Endothelial cell of umbilical vein (primary cell): ENCODE measurements at regions not wholly inside any gene's neighbourhood (a gene's known extent, or its start where the extent isn't known, plus 50 kb on each side); places are given as distances from the start of the nearest gene placed in this dataset.

ENCODE experiments used
- BruUV-seq: library from RNA; stranded (reverse); fragments of 400-500 nt; replicated peaks from 2 replicates; lab custom pipeline; 2021; lab: Mats Ljungman, UMichigan
- CTCF ChIA-PET: fragments of 300-600, 350-600 bp; sonication (Branson Sonifier 250); formaldehyde crosslinking; loops from one replicate; lab custom pipeline; 2021; ENCODE audit warnings: antibody characterized with exemption, inconsistent platforms; lab: Charles Lee
- POLR2A ChIA-PET: fragments of 300-600, 350-600 bp; sonication (Branson Sonifier 250); formaldehyde crosslinking; loops from one replicate; lab custom pipeline; 2021; ENCODE audit warnings: antibody characterized with exemption, inconsistent platforms; lab: Charles Lee
- DNase-seq: peaks from one replicate; pipeline ENCODE4 v3.0.0-alpha.2; 2011; ENCODE audit warnings: low read depth, low spot score
- FAIRE-seq: peaks from 2 replicates; lab custom pipeline; 2011; peaks lifted over from hg19 to GRCh38; lab: Jason Lieb, UNC
- H2AFZ ChIP-seq: 2 replicates; pipeline ENCODE4 v1.6.0; 2012; ENCODE audit warnings: low read depth, low read length, control low read depth, inconsistent platforms
- H3K27ac ChIP-seq: 2 replicates; pipeline ENCODE4 v1.5.1; 2011; ENCODE audit warnings: low read depth, mild to moderate bottlenecking, control low read depth, low read length, moderate library complexity; ENCODE audit not compliant: insufficient read depth
- H3K27me3 ChIP-seq, 2 experiments: 2 replicates each; pipeline versions ENCODE4 v1.6.0 to v1.6.1; 2011; ENCODE audit warnings: low read length in 2 of 2, mixed read lengths in 1 of 2; ENCODE audit not compliant: control insufficient read depth in 2 of 2, insufficient read depth in 2 of 2
- H3K36me3 ChIP-seq, 2 experiments: 2 replicates in 1 of 2; 3 replicates in 1 of 2; pipeline ENCODE4 v1.5.1; 2011; ENCODE audit warnings: low read length in 2 of 2, mild to moderate bottlenecking in 1 of 2, moderate library complexity in 1 of 2; ENCODE audit not compliant: control insufficient read depth in 2 of 2, insufficient read depth in 2 of 2; ENCODE audit errors: extremely low read depth in 1 of 2
- H3K4me1 ChIP-seq: 3 replicates; pipeline ENCODE4 v1.5.1; 2011; ENCODE audit warnings: mild to moderate bottlenecking, low read length; ENCODE audit not compliant: control insufficient read depth, insufficient read depth; ENCODE audit errors: extremely low read depth
- H3K4me2 ChIP-seq: 2 replicates; pipeline ENCODE4 v1.6.1; 2011; ENCODE audit warnings: low read length, control low read depth, mixed read lengths; ENCODE audit not compliant: insufficient read depth
- H3K4me3 ChIP-seq, 3 experiments: fragments of 200-600 bp in 1 of 3; sonication (generic), shearing (Covaris generic) in 1 of 3; replicated peaks in 1 of 3; 2 replicates each; pipeline ENCODE4 v1.5.1; 2011 to 2016; ENCODE audit warnings: control low read depth in 3 of 3, low read length in 3 of 3, mild to moderate bottlenecking in 2 of 3, inconsistent platforms in 1 of 3, low read depth in 1 of 3, moderate library complexity in 1 of 3; ENCODE audit not compliant: insufficient read depth in 1 of 3
- H3K79me2 ChIP-seq: 2 replicates; pipeline ENCODE4 v1.6.0; 2012; ENCODE audit warnings: low read length, inconsistent platforms; ENCODE audit not compliant: control insufficient read depth, insufficient read depth
- H3K9ac ChIP-seq: replicated peaks from 2 replicates; pipeline ENCODE3; 2011; ENCODE audit warnings: low read length, control low read depth; ENCODE audit not compliant: insufficient read depth; ENCODE audit errors: extremely low read depth
- H3K9me1 ChIP-seq: replicated peaks from 3 replicates; pipeline ENCODE4 v1.6.0; 2011; ENCODE audit warnings: mild to moderate bottlenecking, low read length; ENCODE audit not compliant: control insufficient read depth, insufficient read depth; ENCODE audit errors: extremely low read depth
- H3K9me3 ChIP-seq: replicated peaks from 2 replicates; pipeline ENCODE4 v1.5.1; 2012; ENCODE audit warnings: low read length, inconsistent platforms; ENCODE audit not compliant: control insufficient read depth, insufficient read depth
- H4K20me1 ChIP-seq: replicated peaks from 2 replicates; pipeline ENCODE3; 2011; ENCODE audit warnings: mild to moderate bottlenecking, low read length; ENCODE audit not compliant: control insufficient read depth, insufficient read depth; ENCODE audit errors: extremely low read depth
- CTCF ChIP-seq, 2 donors: IDR thresholded peaks; 1 replicate in 1 of 2; 2 replicates in 1 of 2; pipeline ENCODE4 v1.5.1; 2011; ENCODE audit warnings: low read length in 2 of 2, mild to moderate bottlenecking in 2 of 2, moderate library complexity in 2 of 2, control low read depth in 1 of 2, inconsistent platforms in 1 of 2, low read depth in 1 of 2; ENCODE audit not compliant: insufficient read depth in 1 of 2; ENCODE audit errors: extremely low read depth in 1 of 2
- EZH2 ChIP-seq: IDR thresholded peaks from 2 replicates; pipeline ENCODE4 v1.6.1; 2012; ENCODE audit warnings: borderline replicate concordance, low read depth, mild to moderate bottlenecking, moderate library complexity, low read length, inconsistent platforms; ENCODE audit not compliant: severe bottlenecking
- FOS ChIP-seq: IDR thresholded peaks from 2 replicates; pipeline ENCODE4 v1.6.1; 2011; ENCODE audit warnings: mild to moderate bottlenecking, low read length, moderate library complexity, borderline replicate concordance; ENCODE audit not compliant: insufficient read depth
- GATA2 ChIP-seq: IDR thresholded peaks from 2 replicates; pipeline ENCODE4 v1.7.0; 2011; ENCODE audit warnings: low read depth, mild to moderate bottlenecking, moderate library complexity, mixed read lengths, low read length; ENCODE audit not compliant: insufficient read length, insufficient read depth
- JUN ChIP-seq: IDR thresholded peaks from 2 replicates; pipeline ENCODE4 v1.6.1; 2011; ENCODE audit warnings: borderline replicate concordance, low read depth; ENCODE audit not compliant: insufficient read length, insufficient read depth
- MYC ChIP-seq: IDR thresholded peaks from one replicate; pipeline ENCODE4 v1.6.1; 2011; ENCODE audit warnings: mild to moderate bottlenecking, low read depth, low read length
- POLR2A ChIP-seq: IDR thresholded peaks from 2 replicates; pipeline ENCODE4 v1.6.1; 2012; ENCODE audit warnings: low read depth, mild to moderate bottlenecking, control low read depth, low read length
- POLR2AphosphoS5 ChIP-seq: IDR thresholded peaks from 2 replicates; pipeline ENCODE4 v1.6.1; 2012; ENCODE audit warnings: low read depth, mild to moderate bottlenecking, control low read depth, low read length, moderate library complexity; ENCODE audit not compliant: insufficient read depth
- dilution Hi-C: fragments of 300-500 bp; cut with MboI; formaldehyde crosslinking; loops from one replicate; pipeline ENCODE4 v1.15.0; 2019; ENCODE audit warnings: low sequenced_read_pairs; ENCODE audit not compliant: extremely low pct_ligation_motif_present
- intact Hi-C: fragments of 100-400 bp; cut with micrococcal nuclease; formaldehyde crosslinking; loops from one replicate; pipeline ENCODE4 v1.10.0; 2022

- DNase-seq = no peak
- no peak overlapping the region for H3K9ac ChIP-seq
- H3K9me1 ChIP-seq = no peaks in the 10 kb centered on the region
- ChIA-PET POLR2A (no interaction called here), CTCF (no interaction called here)
- no peaks in the 10 kb centered on the region for H3K36me3 ChIP-seq
- H2AFZ ChIP-seq = no peak overlapping the region
- TF ChIP-seq POLR2A (no peak), CTCF (IDR thresholded peaks at IDR 0.05; ENCODE audit: extremely low read depth in 1 of 2, insufficient read depth in 1 of 2, low read depth in 1 of 2, low read length in 2 of 2) (no peak), MYC (no peak), GATA2 (no peak), POLR2AphosphoS5 (no peak), FOS (no peak), EZH2 (no peak), JUN (no peak)
- no TSS peak for BruUV-seq
- FAIRE-seq = no peak
- intact Hi-C loops (no loop called here), dilution Hi-C loops (no loop called here)
- H3K4me2 ChIP-seq = no peak overlapping the region
- H3K4me1 ChIP-seq = no peaks in the 10 kb centered on the region
- H3K4me3 ChIP-seq = no peak overlapping the region
- no peaks in the 10 kb centered on the region for H3K27me3 ChIP-seq
- peaks cover 8% of the 10 kb centered on the region for H3K9me3 ChIP-seq
- no peaks in the 10 kb centered on the region for H3K79me2 ChIP-seq
- H4K20me1 ChIP-seq = no peaks in the 10 kb centered on the region
- H3K27ac ChIP-seq = no peak overlapping the region
Measured at GRCh38 chr22:49086181-49086580, 741.5 kb downstream of the BRD1 start.
